Thyroid gland (tissue), 4 donors: ENCODE measurements at regions not wholly inside any gene's neighbourhood (a gene's known extent, or its start where the extent isn't known, plus 50 kb on each side); places are given as distances from the start of the nearest gene placed in this dataset.

Source experiments
- CTCF ChIP-seq, 6 experiments: fragments of 200-600 bp in 3 of 6; fragments of 450-650 bp in 3 of 6; sonication (generic) in 3 of 6; IDR thresholded peaks; one replicate each; pipeline ENCODE4 v1.5.1; 2016 to 2019; ENCODE audit warnings: antibody characterized with exemption in 6 of 6, mild to moderate bottlenecking in 2 of 6, inconsistent platforms in 1 of 6, moderate library complexity in 1 of 6
- POLR2A ChIP-seq, 2 donors: fragments of 450-650 bp; IDR thresholded peaks; one replicate each; pipeline ENCODE4 v1.6.1; 2017; ENCODE audit warnings: antibody characterized with exemption in 2 of 2, mild to moderate bottlenecking in 2 of 2, moderate library complexity in 1 of 2

- TF ChIP-seq CTCF (IDR thresholded peaks at IDR 0.05), result no peak
- no peak for TF ChIP-seq POLR2A (IDR thresholded peaks at IDR 0.05)
These were observed 891.4 kb downstream of the CCDC85A start for GRCh38 chr2:57075226-57075625.
